Right ventricle myocardium inferior (tissue), 1 donor: ENCODE measurements at regions not wholly inside any gene's neighbourhood (a gene's known extent, or its start where the extent isn't known, plus 50 kb on each side); places are given as distances from the start of the nearest gene placed in this dataset.
"Not testable (repeated sequence)": the region's sequence is repeated elsewhere in the genome, so short reads cannot be mapped to it uniquely, and the experiment has no call there.

ENCODE experiments used
- ATAC-seq: fragments of 200-7000 bp; cut with Tn5 transposase; one replicate; pipeline ENCODE4 v1.9.1; 2020; ENCODE audit warnings: mild to moderate bottlenecking, moderate library complexity
- DNase-seq: peaks from one replicate; pipeline ENCODE4 v3.0.0; 2021; ENCODE audit errors: missing footprints
- intact Hi-C: fragments of 100-400 bp; cut with DNase I; formaldehyde crosslinking; loops from one replicate; pipeline ENCODE4 v1.11.0; 2022
- donor health status: DM: no; HTN: yes; CAD: no; lungs with severe emphysema.

DNA sequence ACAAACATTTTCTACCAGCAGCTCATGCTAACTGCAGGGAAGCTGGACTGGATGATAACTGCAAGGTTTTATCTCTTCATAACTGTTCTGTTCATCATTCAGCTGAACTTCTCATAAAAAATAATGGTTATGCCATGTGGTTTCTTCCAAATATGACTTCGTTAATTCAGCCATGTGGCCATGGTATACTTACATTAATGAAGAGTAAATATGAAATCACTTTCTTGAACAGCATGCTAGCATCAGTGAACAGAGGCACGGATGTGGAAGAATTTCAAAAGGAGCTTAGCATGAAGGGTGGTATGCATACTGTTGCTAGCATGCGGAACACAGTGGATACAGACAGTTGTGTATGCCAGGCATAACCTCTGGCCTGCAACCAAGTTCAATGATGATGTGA lies 1417.0 kb upstream of the CDH8 start:
- ATAC-seq, result no peak
- DNase-seq, result no peak
- intact Hi-C loops, result no loop called here

DNA sequence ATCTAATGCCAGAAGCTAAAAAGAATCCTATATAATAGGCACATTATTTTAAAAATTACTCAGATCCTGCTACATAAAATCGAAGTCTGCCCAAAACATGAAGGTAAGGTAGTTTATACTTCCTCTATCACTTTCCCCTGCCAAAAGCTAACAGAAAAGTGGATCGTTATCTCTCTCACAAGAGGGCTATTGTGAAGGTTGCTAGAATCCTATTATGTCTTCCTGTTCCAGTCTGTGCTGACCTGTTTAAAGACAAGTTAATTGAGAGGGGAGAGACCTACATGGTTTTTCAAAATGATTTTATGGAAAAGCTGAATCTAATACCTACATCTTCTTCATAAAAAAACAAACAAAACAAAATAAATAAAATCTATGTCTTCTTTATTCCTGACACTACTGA lies 1410.9 kb upstream of the CDH8 start:
- ATAC-seq (no peak), DNase-seq (no peak)
- intact Hi-C loops, result no loop called here

DNA sequence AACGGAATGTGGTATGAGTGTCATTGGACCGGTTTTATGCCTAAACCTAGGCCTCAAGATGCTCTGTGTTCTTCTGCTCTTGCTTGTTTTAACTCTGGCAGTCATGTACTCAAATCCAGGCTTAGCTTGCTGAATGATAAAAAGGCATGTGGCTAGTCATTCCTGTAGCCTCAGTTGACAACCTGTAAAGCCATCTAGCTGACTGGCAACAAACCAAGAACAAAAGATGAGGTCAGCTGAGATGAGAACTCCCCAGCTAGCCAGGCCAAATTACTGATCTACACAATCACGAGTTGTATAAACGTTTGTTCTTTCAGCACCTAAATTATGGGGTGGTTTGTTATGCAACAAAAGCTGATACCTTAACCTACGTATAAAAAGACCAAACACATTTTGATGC lies 1406.0 kb upstream of the CDH8 start:
- intact Hi-C loops, result no loop called here
- DNase-seq (no peak), ATAC-seq (peak; percentile 69)

DNA sequence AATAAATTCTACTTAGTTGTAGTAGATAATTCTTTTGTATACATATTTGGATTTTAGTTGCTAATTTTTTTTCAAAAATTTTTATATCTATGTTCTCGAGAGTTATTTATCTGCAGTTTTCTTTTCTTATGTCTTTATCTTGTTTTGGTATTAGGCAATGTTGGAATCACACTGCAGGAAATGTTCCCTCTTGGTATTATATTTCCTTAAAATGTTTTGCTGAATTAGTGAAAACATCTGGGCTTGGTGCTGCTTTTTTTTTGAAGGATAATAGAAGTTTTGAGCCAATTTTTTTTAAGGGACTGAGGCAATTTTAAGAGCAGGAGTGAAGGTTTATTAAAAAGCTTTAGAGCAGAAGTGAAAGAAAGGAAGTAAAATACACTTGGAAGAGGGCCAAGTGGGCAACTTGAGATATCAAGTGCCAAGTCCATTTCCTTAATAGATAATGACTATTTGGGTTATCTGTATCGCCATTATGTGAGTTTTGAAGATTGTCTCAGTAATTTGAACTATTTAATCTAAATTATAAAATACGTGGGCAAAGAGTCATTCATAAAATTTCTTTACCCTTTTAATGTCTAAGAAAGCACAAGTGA lies 1390.1 kb upstream of the CDH8 start:
- intact Hi-C loops, result no loop called here
- no peak for DNase-seq
- ATAC-seq, result no peak

DNA sequence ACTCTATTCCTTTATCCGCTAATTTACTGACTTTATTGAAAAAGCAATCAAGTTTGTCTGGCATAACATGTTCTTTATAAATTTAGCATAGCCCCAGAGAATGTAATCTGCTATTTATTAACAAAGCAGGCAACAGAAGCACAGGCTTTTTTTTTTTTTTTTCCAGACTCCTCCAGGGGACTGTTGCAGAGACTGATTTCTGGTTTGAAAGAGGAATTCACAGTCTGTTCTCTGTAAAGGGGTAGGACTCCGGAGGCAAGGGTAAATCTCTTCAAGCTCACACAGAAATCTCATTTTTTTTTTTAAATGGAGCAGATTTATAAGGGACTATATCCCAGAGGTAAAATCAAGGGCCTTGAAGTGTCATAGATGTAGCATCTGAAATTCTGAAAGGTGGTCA lies 1386.5 kb upstream of the CDH8 start:
- intact Hi-C loops, result no loop called here
- DNase-seq, result no peak
- no peak for ATAC-seq

DNA sequence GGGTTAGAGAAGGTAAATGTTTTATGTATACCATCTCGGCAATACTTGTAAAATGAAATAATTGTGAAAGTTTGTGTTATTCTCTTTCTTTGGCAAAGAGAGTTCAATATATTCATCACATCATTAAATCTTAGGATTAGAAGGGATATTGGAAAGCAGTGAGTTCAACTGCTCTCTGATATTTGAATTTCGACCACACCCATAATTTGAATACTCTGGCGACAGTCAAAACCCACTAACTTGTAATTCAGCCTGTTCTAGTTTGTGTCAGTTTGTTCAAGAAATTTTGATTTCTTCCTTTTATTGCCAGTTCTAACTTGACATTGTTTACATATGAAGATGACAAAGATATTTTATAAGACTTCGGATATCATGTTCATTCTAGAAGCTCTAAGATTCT lies 1380.5 kb upstream of the CDH8 start:
- ATAC-seq, result no peak
- intact Hi-C loops, result no loop called here

DNA sequence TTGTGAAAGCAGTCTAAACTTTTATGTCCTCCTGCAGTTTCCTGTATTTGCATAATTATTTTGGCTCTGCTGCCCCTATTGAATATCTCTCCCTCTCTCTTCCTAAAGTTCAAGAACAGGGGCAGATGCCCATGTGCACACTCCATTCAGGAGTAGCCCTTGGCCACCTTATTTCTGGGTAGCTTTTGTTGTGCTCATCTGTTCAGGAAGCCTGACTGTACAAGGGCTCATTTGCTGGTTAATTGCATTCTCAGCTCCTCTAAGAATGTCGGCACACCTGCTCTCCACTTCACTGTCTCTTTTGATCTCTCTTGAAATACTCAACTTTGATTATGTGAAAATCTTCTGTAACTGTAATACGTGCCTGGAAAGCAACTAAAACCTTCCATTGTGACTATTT lies 1378.8 kb upstream of the CDH8 start:
- ATAC-seq, result no peak
- intact Hi-C loops, result no loop called here

More for the DNA sequence above, 1380.5 kb upstream of the CDH8 start:
- DNase-seq, result no peak

DNA sequence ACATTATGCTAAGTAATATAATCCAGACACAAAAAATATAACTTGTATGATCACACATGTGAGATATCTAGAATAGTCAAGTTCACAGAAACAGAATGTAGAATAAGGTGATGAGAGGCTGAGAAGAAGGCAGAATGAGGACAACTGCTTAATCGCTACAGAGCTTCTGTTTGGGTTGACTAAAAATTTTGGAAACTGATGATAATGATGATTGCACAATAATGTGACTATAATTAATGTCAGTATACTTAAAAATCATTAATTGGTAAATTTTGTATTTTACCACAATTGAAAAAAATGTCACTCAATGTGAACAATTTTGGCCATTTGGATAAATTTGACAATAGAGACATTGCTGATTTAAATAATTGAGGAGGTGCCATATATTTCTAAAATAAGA lies 1374.4 kb upstream of the CDH8 start:
- intact Hi-C loops, result no loop called here
- no peak for DNase-seq
- no peak for ATAC-seq

More for the DNA sequence above, 1378.8 kb upstream of the CDH8 start:
- no peak for DNase-seq

DNA sequence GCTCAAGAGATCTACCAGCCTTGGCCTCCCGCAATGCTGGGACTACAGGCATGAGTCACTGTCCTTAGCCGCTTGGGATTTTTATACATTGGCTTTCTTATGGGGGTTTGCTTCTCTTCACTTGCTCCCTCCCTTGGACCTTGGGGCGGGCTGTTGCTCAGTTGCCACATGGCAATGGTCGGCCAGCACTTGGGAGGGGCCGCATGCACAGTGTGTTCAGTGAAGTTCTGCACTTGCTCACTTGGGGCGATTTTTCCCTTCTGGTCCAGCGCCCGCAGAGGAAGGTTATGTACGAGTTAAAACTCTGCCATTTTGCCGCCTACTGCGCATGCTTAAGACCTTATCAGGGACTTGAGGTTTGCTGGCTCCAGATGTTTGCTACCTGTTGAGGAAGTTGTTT lies 1367.6 kb upstream of the CDH8 start:
- intact Hi-C loops, result no loop called here
- no peak for ATAC-seq

DNA sequence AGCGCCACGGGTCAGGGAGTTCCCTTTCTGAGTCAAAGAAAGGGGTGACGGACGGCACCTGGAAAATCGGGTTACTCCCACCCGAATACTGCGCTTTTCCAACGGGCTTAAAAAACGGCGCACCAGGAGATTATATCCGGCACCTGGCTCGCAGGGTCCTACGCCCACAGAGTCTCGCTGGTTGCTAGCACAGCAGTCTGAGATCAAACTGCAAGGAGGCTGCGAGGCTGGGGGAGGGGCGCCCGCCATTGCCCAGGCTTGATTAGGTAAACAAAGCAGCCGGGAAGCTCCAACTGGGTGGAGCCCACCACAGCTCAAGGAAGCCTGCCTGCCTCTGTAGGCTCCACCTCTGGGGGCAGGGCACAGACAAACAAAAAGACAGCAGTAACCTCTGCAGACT lies 1352.0 kb upstream of the CDH8 start:
- DNase-seq, ATAC-seq, intact Hi-C loops: not testable (repeated sequence)

More for the DNA sequence above, 1367.6 kb upstream of the CDH8 start:
- no peak for DNase-seq

DNA sequence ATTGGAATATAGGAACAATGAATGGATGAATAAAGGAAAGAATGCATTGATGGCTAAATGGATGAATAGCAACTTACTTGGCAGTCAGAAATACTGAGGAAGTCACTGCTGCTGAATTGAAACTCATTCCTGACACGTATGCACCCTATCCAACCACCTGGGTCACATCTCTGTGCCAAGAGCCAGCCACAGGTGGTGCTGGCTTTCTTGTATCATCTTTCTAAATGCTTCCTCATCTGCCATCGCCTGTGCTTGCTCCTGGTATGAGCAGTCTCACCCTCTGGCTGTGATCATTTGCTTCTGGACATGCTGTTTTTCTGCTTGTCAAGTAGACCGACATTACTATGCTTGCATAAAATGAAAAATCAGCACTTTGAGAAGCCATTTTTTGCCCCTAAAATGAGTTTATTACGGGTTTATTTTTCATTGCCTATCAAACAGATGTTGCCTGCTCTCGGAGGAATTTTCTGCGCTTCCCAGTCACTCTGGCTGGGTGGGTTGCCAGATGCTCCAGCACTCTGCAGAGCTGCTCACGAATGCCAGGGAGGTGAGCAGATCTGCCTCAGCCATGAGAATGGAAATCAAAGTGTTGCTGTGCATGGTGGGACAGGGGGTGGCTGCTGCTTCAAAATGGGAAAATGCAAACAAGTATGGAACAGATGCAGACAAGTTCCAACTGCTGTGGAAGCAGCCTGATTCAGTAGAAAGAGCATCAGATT lies 1349.6 kb upstream of the CDH8 start:
- intact Hi-C loops, result no loop called here
- ATAC-seq, result no peak
- DNase-seq, result no peak

DNA sequence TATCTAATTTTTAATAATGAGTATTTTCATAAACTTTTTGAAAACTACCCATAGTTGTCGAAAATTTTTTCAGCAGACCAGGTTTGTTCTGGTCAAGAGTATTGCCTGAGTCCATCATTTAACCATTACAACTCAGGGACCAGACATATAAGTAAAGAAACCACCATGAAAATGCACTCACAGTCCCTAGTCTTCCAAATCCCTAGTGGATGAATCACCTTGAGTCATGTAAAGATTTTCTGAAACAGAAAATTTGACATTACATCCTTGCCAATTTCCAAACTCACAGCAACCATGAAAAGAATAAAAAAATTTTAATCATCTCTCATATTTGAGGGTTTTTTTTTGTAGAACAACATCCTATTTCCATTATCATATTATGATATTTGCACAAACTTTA lies 1337.5 kb upstream of the CDH8 start:
- intact Hi-C loops, result no loop called here
- no peak for ATAC-seq

DNA sequence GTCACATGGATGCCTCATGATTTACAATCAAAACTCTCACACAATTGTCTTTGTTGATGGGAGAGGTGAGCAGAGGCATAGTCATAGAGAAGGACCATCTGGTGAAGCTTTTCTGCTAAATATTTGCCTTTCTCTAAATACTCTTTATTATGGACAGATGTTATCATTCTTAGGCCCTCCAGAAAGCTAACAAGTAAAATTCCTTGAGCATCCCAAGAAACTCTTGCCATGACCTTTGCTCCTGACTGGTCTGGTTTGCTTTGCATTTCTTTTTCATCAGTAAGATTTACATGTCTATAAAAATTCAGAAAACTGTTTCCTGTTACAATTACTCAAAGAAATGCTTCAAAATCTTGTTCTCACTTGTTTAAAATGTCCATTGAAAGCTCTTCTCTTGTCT lies 1336.6 kb upstream of the CDH8 start:
- intact Hi-C loops, result no loop called here
- DNase-seq (no peak), ATAC-seq (no peak)

More for the DNA sequence above, 1337.5 kb upstream of the CDH8 start:
- no peak for DNase-seq

DNA sequence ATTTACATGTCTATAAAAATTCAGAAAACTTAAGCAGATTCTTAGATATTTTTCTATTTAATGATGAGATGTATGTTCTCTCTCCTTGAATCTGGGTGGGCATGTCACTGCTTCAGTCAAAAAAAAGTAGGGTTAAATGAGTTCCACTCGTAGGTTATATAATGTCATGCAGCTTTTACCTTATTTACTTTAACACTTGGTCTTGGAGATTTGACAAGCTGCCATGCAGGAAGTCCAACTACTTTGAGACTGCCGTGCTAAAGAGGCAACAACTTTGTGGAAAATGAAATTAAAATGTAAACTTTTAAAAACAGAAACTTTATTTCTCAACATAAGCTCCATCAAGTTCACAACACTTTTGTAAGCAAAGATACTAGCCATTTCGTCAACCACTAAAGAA lies 1336.0 kb upstream of the CDH8 start:
- DNase-seq (no peak), ATAC-seq (no peak)
- intact Hi-C loops, result no loop called here

DNA sequence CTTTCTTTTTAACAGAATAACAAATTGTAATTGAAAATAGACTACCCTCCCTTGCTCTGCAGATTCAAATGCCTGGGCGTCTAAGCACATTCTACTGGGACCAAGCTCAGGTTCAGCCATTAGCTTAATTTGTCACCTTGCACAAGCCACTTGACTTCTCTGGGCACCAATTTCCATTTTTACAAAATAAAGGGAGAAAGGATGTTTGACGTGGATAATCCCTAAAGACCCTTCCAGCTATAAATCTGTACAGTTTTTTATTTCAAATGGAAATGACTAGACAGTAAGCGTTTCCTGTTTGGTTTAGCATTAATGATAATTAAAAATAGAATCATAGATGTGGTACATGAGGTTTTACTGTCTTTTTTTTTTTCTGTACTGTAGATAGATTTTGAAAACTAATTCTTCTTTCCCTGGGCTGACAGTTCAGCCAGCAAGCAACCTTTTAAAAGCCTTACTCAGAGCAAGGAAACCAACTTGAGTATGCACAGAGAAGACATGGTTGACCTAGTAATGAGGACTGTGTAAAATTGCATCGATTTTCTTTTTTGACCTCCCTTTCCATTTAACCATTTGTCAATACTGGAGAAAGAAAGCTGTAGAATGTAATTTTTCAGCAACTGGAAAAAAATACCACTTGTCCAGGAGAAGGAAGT lies 1329.5 kb upstream of the CDH8 start:
- DNase-seq (no peak), ATAC-seq (no peak)
- intact Hi-C loops, result no loop called here

DNA sequence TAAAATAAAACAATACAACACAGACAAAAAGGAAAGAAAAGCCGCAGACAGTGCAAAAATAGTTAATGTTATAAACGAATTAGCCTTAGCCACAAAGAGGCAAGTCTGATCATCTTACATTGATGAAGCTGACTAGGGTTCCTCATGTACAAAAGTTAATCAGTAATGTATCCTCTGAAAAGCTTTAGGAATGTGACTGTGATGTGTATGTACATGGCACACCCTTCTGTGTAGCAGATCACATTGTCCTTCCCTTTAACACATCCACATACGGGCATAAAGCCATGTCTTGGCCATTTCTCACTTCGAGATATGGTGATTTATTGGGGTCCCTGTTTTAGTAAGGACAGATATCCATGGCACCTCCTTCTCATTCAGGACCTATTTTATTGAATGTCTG lies 1327.5 kb upstream of the CDH8 start:
- intact Hi-C loops, result no loop called here
- DNase-seq (no peak), ATAC-seq (no peak)

DNA sequence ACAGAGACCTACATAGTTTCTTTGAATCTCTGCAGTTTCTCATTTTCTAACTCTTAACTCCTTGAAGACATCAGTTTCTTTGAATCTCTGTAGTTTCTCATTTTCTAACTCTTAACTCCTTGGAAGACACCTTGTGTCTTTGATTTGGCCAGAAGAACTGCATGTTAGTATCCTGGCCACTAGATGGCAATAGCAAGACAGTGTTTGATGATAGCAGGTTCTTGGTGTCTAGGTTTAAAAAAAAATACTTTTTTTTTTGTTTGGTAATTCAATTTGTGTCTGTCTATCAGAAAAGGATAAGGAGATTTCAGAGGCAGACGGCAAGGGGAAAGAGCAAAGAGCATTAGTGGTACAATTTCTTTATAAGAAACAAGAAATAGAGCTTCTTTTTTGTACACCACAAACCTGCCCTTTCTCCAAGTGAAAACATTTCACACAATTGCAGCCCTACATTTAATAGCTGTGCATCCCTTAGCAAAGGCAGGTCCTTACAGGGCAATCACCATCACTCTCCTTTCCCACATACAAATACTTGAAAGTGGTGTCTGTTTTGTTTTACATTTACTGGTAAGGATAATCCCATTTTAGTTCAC lies 1324.9 kb upstream of the CDH8 start:
- ATAC-seq (no peak), DNase-seq (no peak)
- intact Hi-C loops, result no loop called here

DNA sequence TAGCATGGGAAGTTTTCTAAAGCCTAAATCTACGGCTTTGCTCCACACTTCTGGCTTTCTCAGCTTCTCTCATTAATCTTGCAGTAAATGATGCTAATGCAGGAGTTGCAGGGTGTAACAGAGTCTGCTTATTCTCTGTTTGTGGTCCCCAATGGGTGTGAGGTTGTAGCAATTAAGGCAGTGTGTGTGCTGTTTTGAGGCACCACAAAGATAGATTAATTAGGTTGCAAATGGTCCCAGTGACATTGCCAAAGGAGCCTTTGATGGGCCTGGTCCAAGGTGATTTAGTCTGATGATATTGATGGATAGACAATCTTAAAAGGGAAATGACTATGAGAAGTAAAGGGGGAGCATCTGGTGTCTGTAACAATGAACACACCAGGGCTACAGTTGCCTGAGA lies 1313.7 kb upstream of the CDH8 start:
- ATAC-seq (no peak), DNase-seq (no peak)
- intact Hi-C loops, result no loop called here

DNA sequence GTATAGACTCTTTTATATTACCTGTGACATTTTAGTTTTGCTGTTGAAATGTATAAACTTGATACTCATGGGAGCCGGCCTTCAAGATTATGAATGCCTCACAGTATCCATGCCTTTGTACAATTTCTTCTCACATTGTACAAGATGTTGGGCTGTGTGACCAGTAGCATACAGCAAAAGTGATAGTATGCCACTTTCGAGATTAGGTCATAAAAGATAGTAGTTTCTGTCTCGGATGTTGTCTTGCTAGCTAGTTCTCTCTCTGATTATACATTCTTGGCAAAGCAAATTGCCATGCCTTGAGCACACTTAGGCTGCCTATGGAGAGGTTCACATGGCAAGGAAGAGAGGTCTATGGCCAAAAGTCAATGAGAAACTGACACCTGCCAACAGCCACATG lies 1309.8 kb upstream of the CDH8 start:
- intact Hi-C loops, result no loop called here
- ATAC-seq (no peak), DNase-seq (no peak)

DNA sequence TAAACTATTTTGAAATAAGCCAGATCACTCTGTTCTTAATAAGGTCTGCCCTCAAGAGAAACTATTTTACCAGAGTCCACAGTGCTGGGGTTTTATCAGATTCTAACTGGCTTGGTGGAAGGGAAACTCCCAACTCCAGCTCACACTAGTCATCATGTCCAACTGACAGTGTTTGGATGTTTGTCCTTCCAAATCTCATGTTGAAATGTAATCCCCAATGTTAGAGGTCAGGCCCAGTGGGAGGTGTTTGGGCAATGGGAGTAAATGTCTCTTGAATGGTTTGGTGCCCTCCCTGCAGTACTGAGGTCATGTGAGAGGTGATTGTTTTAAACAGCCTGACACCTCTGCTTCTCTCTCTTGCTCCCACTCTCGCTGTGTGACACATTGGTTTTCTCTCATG lies 1301.0 kb upstream of the CDH8 start:
- ATAC-seq (peak; percentile 57), DNase-seq (no peak)
- intact Hi-C loops, result no loop called here
